ENCODE measurements at regions not wholly inside any gene's neighbourhood (a gene's known extent, or its start where the extent isn't known, plus 50 kb on each side); places are given as distances from the start of the nearest gene placed in this dataset.
"Not testable (repeated sequence)": the region's sequence is repeated elsewhere in the genome, so short reads cannot be mapped to it uniquely, and the experiment has no call there.

- no peak for DNase-seq (ENCODE audit: low read depth in 2 of 3, low spot score in 2 of 3)
These were observed 152.9 kb upstream of the CHD1 start for GRCh38 chr5:99081711-99082110.

- no peak for DNase-seq (ENCODE audit: low read depth in 2 of 3, low spot score in 2 of 3)
These were observed 148.2 kb upstream of the CHD1 start for GRCh38 chr5:99076723-99077640.

DNA sequence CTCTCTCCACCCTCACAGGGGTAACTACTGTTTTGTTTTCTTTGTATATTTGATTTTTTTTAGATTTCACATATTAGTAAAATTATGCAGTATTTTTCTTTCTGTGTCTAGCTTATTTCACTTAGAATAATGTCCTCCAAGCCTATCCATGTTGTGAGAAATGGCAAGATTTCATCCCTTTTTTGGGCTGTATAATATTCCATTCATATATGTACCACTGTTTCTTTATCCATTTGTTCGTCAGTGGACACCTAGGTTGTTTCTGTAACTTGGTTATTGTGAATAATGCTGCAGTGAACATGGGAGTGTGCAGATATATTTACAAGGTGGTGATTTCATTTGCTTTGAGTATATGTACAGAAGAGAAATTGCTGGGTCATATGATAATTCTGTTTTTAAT, 144.0 kb upstream of the CHD1 start:
- no peak for DNase-seq (ENCODE audit: low read depth in 2 of 3, low spot score in 2 of 3)

- DNase-seq (ENCODE audit: low read depth in 2 of 3, low spot score in 2 of 3), result no peak
These were observed 142.0 kb upstream of the CHD1 start for GRCh38 chr5:99070822-99071221.

GRCh38 chr5:99070362-99070761, 141.6 kb upstream of the CHD1 start:
- DNase-seq (ENCODE audit: low read depth in 2 of 3, low spot score in 2 of 3), result no peak

DNA sequence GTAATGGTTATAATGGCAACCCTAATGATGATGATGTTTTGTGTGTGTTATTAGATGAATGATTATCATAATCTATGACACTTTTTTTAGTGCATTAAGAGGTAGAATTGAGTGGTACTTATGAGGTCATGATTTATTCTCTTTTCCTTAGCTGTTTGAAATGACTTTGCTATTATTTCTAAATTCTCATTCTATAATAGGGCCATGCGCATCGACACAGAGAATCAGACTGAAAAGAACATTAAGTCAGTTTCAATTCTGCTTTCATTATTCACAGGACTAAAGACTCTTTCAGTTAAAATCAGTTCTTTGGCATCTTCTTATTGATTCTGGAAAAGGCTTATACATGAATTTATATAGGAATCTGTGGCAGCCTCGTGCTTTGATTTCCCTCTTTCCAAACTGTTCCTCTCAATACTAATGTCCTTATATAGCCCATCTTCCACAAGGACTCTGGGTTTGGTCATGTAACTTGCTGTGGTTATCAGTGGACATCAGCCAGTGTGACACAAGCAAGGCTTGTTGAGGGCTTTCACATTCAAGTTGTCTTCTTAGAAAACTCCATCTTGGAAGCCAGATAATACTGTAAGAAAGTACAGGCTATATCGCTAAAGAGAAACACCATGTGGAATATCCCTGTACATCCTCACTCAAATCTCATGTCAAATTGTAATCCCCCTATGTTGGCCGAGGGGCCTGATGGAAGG, 140.3 kb upstream of the CHD1 start:
- DNase-seq (ENCODE audit: low read depth in 2 of 3, low spot score in 2 of 3), result no peak

- no peak for DNase-seq (ENCODE audit: low read depth in 2 of 3, low spot score in 2 of 3)
These were observed 134.9 kb upstream of the CHD1 start for GRCh38 chr5:99063737-99064136.

- no peak for DNase-seq (ENCODE audit: low read depth in 2 of 3, low spot score in 2 of 3)
These were observed 132.9 kb upstream of the CHD1 start for GRCh38 chr5:99061711-99062110.

- DNase-seq (ENCODE audit: low read depth in 2 of 3, low spot score in 2 of 3), result no peak
These were observed 132.5 kb upstream of the CHD1 start for GRCh38 chr5:99061299-99061698.

DNA sequence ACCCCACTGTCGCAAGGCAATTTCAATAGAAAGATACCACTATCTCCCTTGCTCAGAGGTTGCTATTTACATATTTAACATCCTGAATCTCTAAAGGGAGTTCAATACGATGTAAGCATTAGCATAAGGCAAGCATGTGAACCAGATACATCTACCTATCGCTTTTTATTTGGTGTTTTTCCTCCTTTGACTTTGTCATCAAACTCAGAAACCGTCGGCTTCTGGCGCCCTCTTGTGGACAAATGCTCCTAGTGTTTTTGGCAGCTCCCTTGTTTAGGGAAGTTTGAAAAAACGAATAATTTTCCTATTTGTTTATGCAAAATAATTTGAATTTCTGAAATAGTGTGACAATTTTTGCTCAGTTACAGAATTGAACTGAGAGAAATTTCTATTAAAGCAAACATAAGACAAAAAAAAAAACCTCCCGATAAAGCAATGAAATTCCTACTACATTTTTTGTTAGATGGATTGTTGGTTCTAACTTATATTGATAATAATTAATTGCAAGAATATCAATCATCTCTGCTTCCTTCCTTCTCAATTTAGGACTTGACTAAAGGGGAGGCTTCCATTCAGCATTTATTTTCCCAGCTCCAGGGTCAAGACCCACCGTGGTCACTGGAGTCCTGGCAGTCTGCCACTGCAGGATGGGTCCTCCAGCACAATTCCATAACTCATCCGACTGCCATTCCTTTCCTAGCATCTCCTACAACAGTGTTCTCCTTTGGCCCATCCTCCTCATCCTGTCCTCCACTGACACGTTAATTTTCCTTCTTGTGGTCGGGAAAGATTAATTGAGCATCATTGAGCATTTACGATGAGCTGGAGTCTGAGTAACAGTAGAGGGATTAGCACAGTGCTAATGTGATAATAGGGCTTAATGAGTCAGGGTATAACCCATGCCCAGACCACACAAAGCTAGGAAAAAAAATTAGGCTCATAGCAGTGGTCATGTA, 131.8 kb upstream of the CHD1 start:
- DNase-seq (ENCODE audit: low read depth in 2 of 3, low spot score in 2 of 3), result peak; percentile 35 to 79 (median 61)

DNA sequence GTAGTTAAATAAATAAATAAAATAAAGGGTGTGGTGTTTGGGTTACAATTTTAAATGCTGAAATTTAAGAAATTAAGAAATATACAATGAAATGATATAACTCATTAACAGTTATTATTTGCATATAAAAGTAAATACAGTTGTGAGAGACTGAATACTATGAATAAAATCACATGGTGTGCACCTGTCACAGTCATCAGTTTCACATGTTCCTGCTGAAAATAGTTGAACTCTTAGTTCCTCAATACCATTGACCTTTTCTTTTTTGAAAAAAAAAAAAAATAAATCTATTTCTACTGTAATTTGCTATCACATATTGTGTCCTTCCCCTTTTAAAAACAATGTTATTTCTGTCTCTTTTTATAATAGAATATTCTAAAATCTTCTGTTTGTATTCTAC, 130.9 kb upstream of the CHD1 start:
- DNase-seq (ENCODE audit: low read depth in 2 of 3, low spot score in 2 of 3), result no peak

- DNase-seq (ENCODE audit: low read depth in 2 of 3, low spot score in 2 of 3), result no peak
These were observed 129.7 kb upstream of the CHD1 start for GRCh38 chr5:99058466-99058865.

- no peak for DNase-seq (ENCODE audit: low read depth in 2 of 3, low spot score in 2 of 3)
These were observed 126.2 kb upstream of the CHD1 start for GRCh38 chr5:99054972-99055371.

DNA sequence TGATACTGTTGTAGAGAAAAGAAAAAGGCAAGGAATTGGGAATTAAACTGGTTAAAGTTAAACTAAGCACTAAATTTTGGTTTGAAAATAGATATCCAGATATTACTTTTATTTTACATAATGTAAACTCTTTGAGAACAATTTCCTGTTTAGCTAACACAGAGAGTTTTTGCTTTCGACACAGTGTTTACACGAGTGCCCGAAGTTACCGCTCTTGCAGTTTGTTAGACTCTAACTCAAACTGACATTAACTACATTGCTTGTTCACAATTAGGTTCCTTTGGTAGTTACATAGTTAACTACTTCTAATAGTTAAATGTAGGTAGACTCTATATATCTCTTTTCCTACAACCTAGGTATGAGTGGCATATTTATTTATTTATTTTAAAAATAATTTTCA, 117.1 kb upstream of the CHD1 start:
- no peak for DNase-seq (ENCODE audit: low read depth in 2 of 3, low spot score in 2 of 3)

DNA sequence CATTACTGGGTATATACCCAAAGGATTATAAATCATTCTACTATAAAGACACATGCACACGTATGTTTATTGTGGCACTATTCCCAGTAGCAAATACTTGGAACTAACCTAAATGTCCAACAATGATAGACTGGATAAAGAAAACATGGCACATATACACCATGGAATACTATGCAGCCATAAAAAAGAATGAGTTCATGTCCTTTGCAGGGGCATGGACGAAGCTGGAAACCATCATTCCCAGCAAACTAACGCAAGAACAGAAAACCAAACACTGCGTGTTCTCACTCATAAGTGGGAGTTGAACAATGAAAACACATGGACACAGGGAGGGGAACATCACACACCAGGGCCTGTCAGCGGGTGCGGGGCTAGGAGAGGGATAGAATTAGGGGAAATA, 114.5 kb upstream of the CHD1 start:
- not testable (repeated sequence) for DNase-seq (ENCODE audit: low read depth in 2 of 3, low spot score in 2 of 3)

- no peak for DNase-seq (ENCODE audit: low read depth in 2 of 3, low spot score in 2 of 3)
These were observed 108.9 kb upstream of the CHD1 start for GRCh38 chr5:99037668-99038067.

- DNase-seq (ENCODE audit: low read depth in 2 of 3, low spot score in 2 of 3), result no peak
These were observed 107.1 kb upstream of the CHD1 start for GRCh38 chr5:99035942-99036341.

DNA sequence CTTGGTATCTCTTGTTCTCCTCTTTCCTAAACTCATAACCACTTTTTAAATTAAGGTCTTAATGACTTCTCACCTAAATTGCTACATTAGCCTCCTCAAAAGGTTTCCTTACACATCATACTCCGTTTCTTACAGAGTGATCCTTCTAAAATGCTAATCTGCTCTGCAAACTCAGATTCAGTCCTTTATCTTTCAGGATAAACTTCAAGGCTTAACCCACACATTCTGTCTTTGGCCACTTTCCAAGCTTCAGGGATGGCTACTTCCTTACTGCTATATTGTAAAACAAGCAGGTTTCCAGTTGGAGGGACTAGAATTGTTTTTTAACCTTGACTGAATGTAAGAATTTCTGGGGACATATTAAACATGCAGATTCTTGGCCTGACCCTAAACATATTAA, 105.5 kb upstream of the CHD1 start:
- DNase-seq (ENCODE audit: low read depth in 2 of 3, low spot score in 2 of 3), result no peak

DNA sequence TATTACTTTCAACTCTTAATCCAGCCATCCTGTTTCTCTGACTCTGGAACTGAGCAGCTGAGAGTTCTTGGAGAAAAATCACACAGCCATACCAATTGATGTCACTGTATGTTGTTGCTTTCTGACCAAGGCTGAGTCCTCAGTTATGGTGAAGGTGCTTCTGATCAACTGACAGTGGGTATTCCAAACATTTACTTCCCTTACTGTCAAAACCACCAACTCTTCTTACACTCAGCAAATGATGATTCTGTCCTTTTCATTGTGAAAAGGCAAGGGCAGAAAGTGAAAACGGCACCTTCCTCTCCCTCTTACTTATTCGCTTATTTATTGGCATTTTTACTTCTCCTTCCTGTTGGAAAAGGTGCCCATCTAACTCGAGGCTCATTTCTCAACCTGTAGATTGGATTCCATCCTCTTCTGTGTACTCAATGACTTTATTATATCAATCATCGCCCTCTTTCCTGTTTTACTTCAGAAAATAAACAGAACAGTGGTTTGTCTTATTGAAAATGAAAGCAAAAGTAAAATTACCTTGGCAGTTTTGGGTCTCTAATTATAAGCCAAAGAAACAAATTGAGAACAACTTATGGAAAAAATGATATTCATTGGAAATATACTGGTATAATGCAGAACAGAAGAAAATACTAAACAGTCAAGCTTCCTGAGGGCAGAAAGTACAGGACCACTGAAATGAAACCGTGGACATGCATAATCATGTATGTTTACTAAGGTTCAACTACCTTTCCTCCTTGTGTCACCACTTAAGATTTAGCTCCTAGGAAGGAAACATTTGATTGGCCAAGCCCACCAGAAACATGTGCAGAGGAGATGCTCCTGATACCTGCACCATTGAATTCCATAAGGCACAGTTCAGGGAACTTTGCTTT, 104.5 kb upstream of the CHD1 start:
- no peak for DNase-seq (ENCODE audit: low read depth in 2 of 3, low spot score in 2 of 3)

GRCh38 chr5:99032234-99033013, 103.6 kb upstream of the CHD1 start:
- DNase-seq (ENCODE audit: low read depth in 2 of 3, low spot score in 2 of 3), result no peak

Data from activated CD8-positive, alpha-beta memory T cell treated with anti-CD3 and anti-CD28 coated beads for 48 hours (primary cell).